ENCODE measurements at regions not wholly inside any gene's neighbourhood (a gene's known extent, or its start where the extent isn't known, plus 50 kb on each side); places are given as distances from the start of the nearest gene placed in this dataset.

DNA sequence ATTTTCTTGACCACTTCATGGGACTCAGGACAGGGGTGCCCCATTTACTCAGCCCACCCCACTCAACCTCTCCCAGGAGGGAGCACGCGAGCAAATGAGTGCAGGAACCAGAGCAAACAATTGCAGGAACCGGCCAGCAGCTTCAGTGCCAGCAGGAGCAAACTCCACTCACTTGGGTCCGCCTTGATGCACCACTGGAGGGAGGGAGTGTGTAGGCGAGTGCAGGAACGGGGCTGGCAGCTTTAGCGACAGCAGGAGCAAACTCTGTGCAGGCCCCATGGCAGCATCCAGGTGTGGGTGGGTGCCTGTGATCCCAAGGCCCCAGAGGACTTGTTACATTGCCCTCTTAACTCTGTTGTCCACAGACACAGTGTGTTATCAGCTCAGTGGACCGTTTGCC is 1667.3 kb upstream of the CELF4 start:
- TF ChIP-seq HDAC6 (IDR thresholded peaks at IDR 0.05; ENCODE audit: unreplicated experiment), result no peak
- no peak for TF ChIP-seq SPI1 (IDR thresholded peaks at IDR 0.05; ENCODE audit: borderline replicate concordance, insufficient read depth, low read depth, low read length)
- TF ChIP-seq, protein P1, sequence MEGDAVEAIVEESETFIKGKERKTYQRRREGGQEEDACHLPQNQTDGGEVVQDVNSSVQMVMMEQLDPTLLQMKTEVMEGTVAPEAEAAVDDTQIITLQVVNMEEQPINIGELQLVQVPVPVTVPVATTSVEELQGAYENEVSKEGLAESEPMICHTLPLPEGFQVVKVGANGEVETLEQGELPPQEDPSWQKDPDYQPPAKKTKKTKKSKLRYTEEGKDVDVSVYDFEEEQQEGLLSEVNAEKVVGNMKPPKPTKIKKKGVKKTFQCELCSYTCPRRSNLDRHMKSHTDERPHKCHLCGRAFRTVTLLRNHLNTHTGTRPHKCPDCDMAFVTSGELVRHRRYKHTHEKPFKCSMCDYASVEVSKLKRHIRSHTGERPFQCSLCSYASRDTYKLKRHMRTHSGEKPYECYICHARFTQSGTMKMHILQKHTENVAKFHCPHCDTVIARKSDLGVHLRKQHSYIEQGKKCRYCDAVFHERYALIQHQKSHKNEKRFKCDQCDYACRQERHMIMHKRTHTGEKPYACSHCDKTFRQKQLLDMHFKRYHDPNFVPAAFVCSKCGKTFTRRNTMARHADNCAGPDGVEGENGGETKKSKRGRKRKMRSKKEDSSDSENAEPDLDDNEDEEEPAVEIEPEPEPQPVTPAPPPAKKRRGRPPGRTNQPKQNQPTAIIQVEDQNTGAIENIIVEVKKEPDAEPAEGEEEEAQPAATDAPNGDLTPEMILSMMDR (IDR thresholded peaks at IDR 0.05 in 2 of 3, conservative IDR thresholded peaks at IDR 0.05 in 1 of 3; ENCODE audit: control insufficient read depth in 2 of 3, extremely low read depth in 1 of 3, insufficient read depth in 1 of 3, low read depth in 3 of 3, low read length in 3 of 3), result no peak
- TF ChIP-seq ZNF217 (IDR thresholded peaks at IDR 0.05), result no peak
- TF ChIP-seq, protein P2, sequence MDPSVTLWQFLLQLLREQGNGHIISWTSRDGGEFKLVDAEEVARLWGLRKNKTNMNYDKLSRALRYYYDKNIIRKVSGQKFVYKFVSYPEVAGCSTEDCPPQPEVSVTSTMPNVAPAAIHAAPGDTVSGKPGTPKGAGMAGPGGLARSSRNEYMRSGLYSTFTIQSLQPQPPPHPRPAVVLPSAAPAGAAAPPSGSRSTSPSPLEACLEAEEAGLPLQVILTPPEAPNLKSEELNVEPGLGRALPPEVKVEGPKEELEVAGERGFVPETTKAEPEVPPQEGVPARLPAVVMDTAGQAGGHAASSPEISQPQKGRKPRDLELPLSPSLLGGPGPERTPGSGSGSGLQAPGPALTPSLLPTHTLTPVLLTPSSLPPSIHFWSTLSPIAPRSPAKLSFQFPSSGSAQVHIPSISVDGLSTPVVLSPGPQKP (IDR thresholded peaks at IDR 0.05; ENCODE audit: low read depth, low read length), result no peak
- no peak for TF ChIP-seq POLR2AphosphoS5 (IDR thresholded peaks at IDR 0.05; ENCODE audit: low read length)

All from GM12878 (cell line).